ENCODE measurements at regions not wholly inside any gene's neighbourhood (a gene's known extent, or its start where the extent isn't known, plus 50 kb on each side); places are given as distances from the start of the nearest gene placed in this dataset.
A peak's percentile ranks its signal among the peaks of the same experiment; 100 is the strongest.

DNA sequence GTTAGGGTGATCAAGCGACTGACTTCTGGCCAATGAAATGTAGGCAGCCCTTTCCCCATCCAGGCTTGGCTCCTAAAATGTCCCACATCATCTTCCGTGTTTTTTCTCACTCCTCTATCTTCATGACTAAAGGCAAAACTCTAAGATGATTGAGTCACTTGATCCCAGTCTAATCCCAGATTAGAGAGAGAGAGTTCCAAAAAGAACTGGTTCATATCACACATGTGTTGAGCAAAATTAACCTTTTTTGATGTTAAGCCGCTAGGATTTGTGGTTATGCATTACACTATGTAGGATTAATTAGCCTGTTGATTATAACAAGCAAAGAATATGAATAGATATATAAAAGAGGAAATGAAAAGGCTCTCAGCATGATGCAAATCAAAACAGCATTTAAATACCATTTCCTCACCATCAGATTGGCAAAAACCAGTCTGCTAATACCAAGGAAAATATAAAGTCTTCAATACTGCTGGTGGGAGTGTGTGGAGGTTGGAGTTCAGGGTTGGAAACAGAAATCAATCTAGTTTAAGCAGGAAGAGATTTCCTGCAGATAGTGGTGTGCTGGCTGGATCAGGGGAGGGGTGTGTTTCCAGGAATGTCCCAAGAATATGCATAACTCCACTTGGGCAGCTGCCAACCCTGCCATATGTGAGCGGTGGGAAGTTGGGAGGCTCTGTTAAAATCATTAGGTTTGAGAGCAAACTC lies 187.6 kb upstream of the S1PR3 start:
- in situ Hi-C loops (cut with MboI; ENCODE audit: low pct_unique_long_range_greater_than_20kb, low sequenced_read_pairs) = no loop called here
- DNase-seq = no peak

GRCh38 chr9:88804254-88804596 lies 187.0 kb upstream of the S1PR3 start:
- no peak for DNase-seq
- in situ Hi-C loops (cut with MboI; ENCODE audit: low pct_unique_long_range_greater_than_20kb, low sequenced_read_pairs) = no loop called here

DNA sequence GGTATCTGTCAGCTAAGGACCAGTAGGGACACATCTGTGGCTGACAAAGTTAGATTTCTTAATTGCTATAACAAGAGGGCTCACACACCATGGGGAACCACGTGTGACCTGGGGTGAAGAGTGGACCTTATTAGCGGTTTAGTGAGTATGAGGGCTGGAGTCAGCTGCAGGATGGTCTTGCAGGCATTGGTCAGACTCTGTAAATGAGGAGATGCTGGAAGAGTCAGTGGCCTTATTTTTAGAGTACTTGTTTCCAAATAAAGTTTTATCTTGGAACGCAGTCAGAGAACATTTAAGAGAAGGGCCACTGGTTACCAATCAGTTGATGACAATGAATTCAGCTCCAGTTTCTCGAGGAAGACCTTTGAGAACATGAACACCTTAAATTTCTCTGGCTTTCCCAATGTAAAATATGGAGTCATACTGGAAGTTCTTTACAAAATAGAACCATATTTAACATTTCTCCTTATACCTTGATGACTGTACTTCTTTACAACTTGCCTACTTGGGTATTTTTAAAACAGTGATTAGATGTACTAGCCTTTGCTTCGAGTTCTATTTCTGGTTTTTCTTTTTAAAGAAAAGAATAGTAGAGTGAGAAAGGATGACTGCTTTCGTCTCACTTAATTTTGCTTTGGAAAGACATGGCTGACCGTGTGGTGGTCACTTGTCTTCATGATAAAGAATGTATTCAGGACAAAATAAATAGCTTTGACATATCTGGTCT lies 185.9 kb upstream of the S1PR3 start:
- in situ Hi-C loops (cut with MboI; ENCODE audit: low pct_unique_long_range_greater_than_20kb, low sequenced_read_pairs) = no loop called here
- no peak for DNase-seq

GRCh38 chr9:88807426-88807825 lies 183.8 kb upstream of the S1PR3 start:
- DNase-seq = no peak
- in situ Hi-C loops (cut with MboI; ENCODE audit: low pct_unique_long_range_greater_than_20kb, low sequenced_read_pairs) = no loop called here

DNA sequence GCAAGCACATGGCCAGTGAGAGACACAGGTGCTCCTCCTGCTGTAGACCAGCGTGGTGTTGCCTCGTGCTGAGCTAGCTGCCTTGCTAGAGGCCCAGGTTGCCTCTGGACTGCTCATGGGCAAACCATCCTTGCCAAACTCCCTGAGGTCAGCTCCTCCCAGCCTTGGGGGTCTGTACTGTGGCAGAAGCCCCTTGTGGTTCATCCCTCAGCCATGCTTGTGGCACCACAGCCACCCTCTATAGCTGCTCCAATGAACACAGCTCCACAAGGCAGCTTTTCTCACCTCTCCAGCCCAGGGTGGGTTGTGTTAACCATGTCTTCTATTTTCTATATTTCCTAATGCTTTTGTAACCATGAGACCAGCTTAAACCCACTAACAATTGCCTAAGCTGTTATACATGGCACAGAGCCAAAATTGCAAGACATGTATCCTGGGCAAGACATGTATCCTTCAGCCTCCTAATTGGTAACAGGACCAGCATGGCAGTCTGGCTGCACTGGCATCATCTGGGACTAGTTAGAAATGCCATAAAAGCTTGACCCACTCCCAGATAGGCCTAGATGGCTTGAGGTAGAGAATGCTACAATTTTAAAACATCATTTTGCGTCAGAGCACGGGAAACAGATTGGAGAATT lies 183.1 kb upstream of the S1PR3 start:
- in situ Hi-C loops (cut with MboI; ENCODE audit: low pct_unique_long_range_greater_than_20kb, low sequenced_read_pairs) = no loop called here
- no peak for DNase-seq

DNA sequence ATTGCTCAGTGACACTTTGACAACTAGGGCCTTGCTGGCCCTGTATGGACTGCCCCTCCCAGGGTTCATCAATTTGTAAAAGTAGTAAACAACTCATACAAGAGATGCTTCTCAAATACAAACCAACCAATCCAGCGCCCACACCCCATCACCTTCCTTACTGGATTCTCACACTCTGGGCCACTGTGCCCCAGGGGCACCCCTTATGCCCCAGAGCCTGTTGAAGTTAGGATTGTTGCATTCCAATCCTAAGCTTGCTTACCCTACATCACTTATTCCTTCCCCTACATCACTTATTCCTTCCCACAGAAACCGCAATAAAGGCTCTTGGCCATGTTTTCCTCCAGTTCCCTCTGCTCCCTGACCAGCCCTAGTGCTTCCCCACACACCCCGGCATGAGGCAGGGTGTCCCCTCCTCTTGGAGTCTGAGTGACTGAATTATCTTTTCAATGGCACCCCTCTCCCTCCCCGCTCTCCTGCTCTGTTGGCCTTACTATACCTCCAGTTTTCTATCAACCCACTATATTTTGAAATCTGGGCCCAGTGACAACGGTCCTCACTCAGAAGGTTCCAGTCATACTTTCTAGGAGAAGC lies 182.4 kb upstream of the S1PR3 start:
- no peak for DNase-seq
- in situ Hi-C loops (cut with MboI; ENCODE audit: low pct_unique_long_range_greater_than_20kb, low sequenced_read_pairs) = no loop called here

DNA sequence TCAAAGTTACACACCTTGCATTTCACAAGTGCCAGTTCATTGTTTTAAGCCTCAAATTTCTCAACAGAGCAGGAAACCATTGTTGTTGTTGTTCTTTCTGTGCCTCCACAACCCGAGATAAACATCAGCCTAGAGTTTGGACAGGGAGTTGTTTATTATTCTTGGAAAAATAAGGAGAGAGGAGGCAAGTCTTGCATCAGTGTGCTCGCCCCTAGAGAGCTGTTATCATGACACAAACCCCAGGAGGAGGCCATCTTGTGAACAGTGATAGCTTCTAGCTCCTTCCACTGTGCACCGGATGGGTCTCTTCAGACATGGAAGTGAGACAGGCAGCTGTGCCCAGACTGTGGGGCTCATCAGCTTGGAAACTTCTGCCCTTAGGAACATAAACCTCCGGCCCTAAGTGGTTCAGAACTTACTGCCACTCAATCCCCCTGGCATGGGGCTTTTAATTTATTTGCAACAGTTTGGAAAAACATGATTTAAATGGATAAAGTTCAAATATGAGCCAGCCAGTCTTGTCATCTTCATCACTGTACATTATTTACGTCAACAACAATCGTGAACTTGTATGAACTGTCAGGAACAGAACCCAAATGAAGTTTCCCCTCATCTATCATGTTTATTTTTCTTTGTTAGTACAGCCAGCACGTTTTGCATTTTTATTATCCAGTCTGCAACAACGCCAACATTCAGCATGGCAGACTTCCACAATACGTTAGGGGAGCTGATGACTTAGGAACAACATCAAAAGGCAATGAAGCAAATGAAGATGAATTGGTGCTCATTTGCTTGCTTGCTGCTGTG lies 181.7 kb upstream of the S1PR3 start:
- DNase-seq = no peak
- in situ Hi-C loops (cut with MboI; ENCODE audit: low pct_unique_long_range_greater_than_20kb, low sequenced_read_pairs) = no loop called here

GRCh38 chr9:88810826-88811225 lies 180.4 kb upstream of the S1PR3 start:
- no peak for DNase-seq
- in situ Hi-C loops (cut with MboI; ENCODE audit: low pct_unique_long_range_greater_than_20kb, low sequenced_read_pairs) = no loop called here

- in situ Hi-C loops (cut with MboI; ENCODE audit: low pct_unique_long_range_greater_than_20kb, low sequenced_read_pairs) = no loop called here
- DNase-seq = no peak
Observed at GRCh38 chr9:88811511-88811910, 179.8 kb upstream of the S1PR3 start.

- in situ Hi-C loops (cut with MboI; ENCODE audit: low pct_unique_long_range_greater_than_20kb, low sequenced_read_pairs) = no loop called here
- DNase-seq = no peak
Observed at GRCh38 chr9:88812938-88813637, 178.2 kb upstream of the S1PR3 start.

GRCh38 chr9:88813638-88814209 lies 177.5 kb upstream of the S1PR3 start:
- no peak for DNase-seq
- in situ Hi-C loops (cut with MboI; ENCODE audit: low pct_unique_long_range_greater_than_20kb, low sequenced_read_pairs) = no loop called here

- no peak for DNase-seq
- in situ Hi-C loops (cut with MboI; ENCODE audit: low pct_unique_long_range_greater_than_20kb, low sequenced_read_pairs) = no loop called here
Observed at GRCh38 chr9:88814577-88814976, 176.7 kb upstream of the S1PR3 start.

DNA sequence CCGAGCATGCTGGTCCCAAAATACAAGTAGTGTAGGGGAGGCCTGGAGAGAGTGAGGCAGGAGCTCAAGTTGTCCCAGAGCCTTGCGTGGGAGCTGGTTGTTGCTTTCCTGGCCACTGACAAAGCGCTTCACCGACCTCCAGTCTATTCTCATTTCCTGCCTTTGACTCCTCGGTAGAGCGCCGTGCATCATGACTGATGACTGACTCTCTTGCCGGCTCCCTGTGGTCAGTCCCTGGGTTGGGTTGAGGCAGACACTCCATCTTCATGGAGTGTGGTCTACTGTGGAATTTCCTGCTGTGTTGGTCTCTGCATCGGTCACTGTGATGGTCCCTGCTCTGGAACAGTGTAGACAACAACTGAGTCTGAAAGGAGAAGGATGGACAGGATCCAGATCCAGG lies 175.1 kb upstream of the S1PR3 start:
- in situ Hi-C loops (cut with MboI; ENCODE audit: low pct_unique_long_range_greater_than_20kb, low sequenced_read_pairs) = no loop called here

DNA sequence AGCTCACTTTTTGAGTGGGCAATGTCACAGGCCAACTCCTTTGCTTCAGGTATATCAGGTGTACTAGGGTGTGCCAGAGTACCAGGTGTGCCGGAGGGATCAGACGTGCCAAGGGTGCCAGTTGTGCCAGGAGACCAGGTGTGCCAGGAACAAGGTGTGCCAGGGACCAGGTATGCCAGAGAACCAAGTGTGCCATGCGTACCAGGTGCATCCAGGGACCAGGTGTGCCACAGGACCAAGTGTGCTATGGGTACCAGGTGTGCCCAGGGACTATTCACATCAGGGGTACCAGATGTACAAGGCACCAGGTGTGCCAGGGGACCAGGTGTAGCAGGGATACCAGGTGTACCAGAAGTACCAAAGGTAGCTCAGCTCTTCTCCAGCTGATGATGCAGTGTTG lies 174.7 kb upstream of the S1PR3 start:
- in situ Hi-C loops (cut with MboI; ENCODE audit: low pct_unique_long_range_greater_than_20kb, low sequenced_read_pairs) = no loop called here
- no peak for DNase-seq

More for the DNA sequence above, 175.1 kb upstream of the S1PR3 start:
- DNase-seq = no peak

DNA sequence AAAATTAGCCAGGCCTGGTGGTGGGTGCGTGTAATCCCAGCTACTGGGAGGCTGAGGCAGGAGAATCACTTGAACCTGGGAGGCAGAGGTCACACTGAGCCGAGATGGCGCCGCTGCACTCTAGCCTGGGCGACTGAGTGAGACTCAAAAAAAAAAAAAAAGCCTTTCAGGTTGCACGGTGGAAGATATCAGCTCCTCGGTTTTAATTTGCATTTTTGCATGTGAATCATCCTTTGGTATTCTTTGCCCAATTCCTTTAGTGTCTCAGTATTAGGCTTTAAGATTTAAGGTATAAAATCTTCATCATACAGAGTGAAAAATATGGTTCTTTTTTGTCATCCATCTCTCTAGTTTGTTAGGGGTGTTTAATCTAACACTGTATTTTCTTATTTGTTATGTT lies 173.6 kb upstream of the S1PR3 start:
- in situ Hi-C loops (cut with MboI; ENCODE audit: low pct_unique_long_range_greater_than_20kb, low sequenced_read_pairs) = no loop called here
- DNase-seq = no peak

DNA sequence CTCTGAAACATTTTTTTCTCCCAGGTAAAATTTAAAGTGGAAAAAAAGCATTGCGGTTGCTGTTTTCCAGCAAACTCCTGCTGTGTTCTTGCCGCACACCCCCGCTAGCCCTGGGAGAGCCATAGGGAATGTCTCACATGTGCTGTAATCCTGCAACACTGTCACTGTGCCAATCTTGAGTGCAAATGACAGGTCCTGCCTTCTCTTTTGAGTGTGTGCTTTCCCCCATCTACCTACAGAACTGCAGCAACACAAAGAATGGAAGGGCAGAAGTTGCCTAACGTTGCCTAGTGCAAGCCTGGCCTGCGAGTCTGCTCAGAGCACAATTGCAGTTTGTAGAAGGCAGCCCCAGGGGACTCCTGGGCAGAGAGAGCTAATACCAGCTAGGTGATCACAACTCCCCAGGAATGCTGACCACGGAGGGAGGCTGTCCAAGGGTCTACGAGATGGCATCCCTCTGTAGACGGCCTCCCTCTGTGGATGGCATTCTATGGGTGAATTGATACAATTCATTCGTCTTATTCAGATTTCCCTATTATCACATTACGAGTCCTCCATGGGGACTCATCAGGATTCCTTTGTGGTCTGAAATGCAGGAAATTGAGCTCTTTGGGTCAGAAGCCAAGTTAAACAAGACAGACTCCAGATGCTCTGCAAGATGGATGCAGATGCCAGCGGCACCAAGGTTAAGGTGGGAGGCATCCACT lies 172.6 kb upstream of the S1PR3 start:
- DNase-seq = no peak
- in situ Hi-C loops (cut with MboI; ENCODE audit: low pct_unique_long_range_greater_than_20kb, low sequenced_read_pairs) = no loop called here

- no peak for DNase-seq
- in situ Hi-C loops (cut with MboI; ENCODE audit: low pct_unique_long_range_greater_than_20kb, low sequenced_read_pairs) = no loop called here
Observed at GRCh38 chr9:88819476-88819875, 171.8 kb upstream of the S1PR3 start.

- DNase-seq = peak; percentile 4
- in situ Hi-C loops (cut with MboI; ENCODE audit: low pct_unique_long_range_greater_than_20kb, low sequenced_read_pairs) = no loop called here
Observed at GRCh38 chr9:88820055-88820454, 171.2 kb upstream of the S1PR3 start.

Measured in KBM-7 (cell line).